ENCODE measurements at regions not wholly inside any gene's neighbourhood (a gene's known extent, or its start where the extent isn't known, plus 50 kb on each side); places are given as distances from the start of the nearest gene placed in this dataset.

DNA sequence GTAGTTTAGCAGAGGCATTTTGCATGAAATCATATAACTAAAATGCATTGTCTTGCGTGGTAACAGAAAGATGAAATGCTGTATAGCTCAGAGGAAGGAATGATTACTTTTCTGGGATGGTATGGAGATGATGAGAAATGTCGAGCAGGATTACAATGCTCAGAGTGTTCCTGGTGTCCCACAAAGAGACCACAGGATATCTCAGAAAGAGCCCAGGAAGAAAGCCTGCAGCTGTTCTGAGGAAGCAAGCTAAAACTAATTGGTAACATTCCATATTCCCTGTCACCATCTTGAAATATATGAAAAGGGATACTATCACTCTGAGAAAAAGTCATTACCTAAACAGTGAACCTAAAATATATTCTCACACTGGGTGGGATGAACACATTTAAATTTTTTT is 233.1 kb downstream of the POU4F1 start:
- TF ChIP-seq, protein P1, sequence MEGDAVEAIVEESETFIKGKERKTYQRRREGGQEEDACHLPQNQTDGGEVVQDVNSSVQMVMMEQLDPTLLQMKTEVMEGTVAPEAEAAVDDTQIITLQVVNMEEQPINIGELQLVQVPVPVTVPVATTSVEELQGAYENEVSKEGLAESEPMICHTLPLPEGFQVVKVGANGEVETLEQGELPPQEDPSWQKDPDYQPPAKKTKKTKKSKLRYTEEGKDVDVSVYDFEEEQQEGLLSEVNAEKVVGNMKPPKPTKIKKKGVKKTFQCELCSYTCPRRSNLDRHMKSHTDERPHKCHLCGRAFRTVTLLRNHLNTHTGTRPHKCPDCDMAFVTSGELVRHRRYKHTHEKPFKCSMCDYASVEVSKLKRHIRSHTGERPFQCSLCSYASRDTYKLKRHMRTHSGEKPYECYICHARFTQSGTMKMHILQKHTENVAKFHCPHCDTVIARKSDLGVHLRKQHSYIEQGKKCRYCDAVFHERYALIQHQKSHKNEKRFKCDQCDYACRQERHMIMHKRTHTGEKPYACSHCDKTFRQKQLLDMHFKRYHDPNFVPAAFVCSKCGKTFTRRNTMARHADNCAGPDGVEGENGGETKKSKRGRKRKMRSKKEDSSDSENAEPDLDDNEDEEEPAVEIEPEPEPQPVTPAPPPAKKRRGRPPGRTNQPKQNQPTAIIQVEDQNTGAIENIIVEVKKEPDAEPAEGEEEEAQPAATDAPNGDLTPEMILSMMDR (IDR thresholded peaks at IDR 0.05): no peak
- TF ChIP-seq POLR2A (IDR thresholded peaks at IDR 0.05): no peak
- no peak for TF ChIP-seq POLR2AphosphoS5 (IDR thresholded peaks at IDR 0.05)
- TF ChIP-seq EP300 (IDR thresholded peaks at IDR 0.05): no peak
- Histone ChIP-seq H3K27ac (no peak overlapping the region), H3K36me3 (no peaks in the 10 kb centered on the region), H3K9me3 (no peaks in the 10 kb centered on the region), H3K27me3 (no peaks in the 10 kb centered on the region), H3K4me1 (no peaks in the 10 kb centered on the region), H3K4me3 (no peak overlapping the region)
- WGBS, 2 donors (ENCODE audit: low coverage in 1 of 2): 46 to 80% methylated on average over 2 of the region's 2 CpGs
- no peak for ATAC-seq

DNA sequence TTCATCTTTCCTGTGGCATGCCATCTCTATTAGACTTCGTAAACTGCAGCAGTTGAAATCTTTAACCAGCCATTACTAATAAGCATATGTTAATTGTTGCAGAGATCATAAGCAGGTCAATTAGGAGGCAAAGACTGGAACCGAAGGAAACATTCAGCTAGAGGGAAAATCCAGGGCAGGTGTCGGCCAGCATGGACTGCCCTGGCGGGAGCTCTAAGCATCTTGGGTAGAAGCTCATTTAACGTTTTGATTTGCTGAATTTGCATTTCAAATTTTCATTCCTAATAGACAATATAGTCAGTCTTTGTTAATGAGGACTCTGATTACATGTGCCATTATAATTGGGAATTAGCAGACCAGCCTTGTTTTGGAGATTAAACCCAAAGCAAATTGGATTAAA is 238.6 kb downstream of the POU4F1 start:
- no peak overlapping the region for H3K4me3 ChIP-seq
- H3K36me3 ChIP-seq: no peaks in the 10 kb centered on the region
- no peak for ATAC-seq
- H3K9me3 ChIP-seq: no peaks in the 10 kb centered on the region
- 56 to 86% methylated on average over 5 of the region's 5 CpGs for WGBS, 2 donors (ENCODE audit: low coverage in 1 of 2)
- TF ChIP-seq POLR2AphosphoS5 (IDR thresholded peaks at IDR 0.05) (no peak), EP300 (IDR thresholded peaks at IDR 0.05) (no peak), POLR2A (IDR thresholded peaks at IDR 0.05) (no peak)
- TF ChIP-seq, protein P1 (IDR thresholded peaks at IDR 0.05): no peak
- H3K27ac ChIP-seq: no peak overlapping the region
- H3K27me3 ChIP-seq: no peaks in the 10 kb centered on the region
- no peaks in the 10 kb centered on the region for H3K4me1 ChIP-seq

DNA sequence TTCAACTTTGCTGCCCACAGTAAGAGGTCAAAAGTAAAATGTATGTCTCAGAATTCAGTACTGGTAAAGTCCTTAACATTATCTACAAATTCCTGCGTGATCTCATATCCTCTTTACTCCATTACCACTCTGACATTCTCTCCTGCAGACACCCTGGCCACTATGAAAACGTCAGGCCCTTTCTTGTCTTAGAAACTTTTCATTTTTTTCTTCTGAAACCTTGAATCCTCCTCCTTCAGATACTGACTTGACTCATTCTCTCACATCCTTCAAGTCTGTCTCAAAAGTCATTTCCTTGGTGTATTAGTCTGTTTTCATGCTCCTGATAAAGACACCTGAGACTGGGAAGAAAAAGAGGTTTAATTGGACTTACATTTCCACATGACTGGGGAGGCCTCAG is 262.3 kb downstream of the POU4F1 start:
- Histone ChIP-seq H3K4me1 (no peaks in the 10 kb centered on the region), H3K27ac (no peak overlapping the region), H3K36me3 (no peaks in the 10 kb centered on the region), H3K9me3 (no peaks in the 10 kb centered on the region), H3K4me3 (no peak overlapping the region), H3K27me3 (no peaks in the 10 kb centered on the region)
- 43 to 57% methylated on average over 2 of the region's 2 CpGs for WGBS, 2 donors (ENCODE audit: low coverage in 1 of 2)
- no peak for ATAC-seq
- TF ChIP-seq POLR2A (IDR thresholded peaks at IDR 0.05) (no peak), POLR2AphosphoS5 (IDR thresholded peaks at IDR 0.05) (no peak), EP300 (IDR thresholded peaks at IDR 0.05) (no peak)
- TF ChIP-seq, protein P1 (IDR thresholded peaks at IDR 0.05): no peak

DNA sequence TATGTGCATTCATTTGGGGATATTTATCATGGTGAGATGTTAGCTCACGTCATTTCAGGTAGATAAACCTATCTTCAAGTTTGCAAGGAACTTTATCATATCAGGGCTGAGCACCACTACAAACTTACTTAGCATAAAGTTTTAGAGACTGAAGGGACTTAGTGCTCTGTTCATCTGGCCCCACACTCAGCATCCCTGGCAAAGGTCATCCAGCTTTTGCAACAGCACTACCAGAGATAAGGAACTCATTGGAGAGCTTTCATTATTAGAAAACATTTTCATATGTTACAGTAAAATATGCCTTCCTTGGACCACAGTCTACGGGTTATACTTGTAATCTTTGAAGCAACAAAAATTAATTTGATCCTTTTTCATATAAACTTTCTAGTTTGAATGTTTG is 263.4 kb downstream of the POU4F1 start:
- WGBS, 2 donors (ENCODE audit: low coverage in 1 of 2): 37 to 45% methylated on average over 2 of the region's 2 CpGs
- no peak overlapping the region for H3K4me3 ChIP-seq
- TF ChIP-seq POLR2AphosphoS5 (IDR thresholded peaks at IDR 0.05) (no peak), POLR2A (IDR thresholded peaks at IDR 0.05) (no peak), EP300 (IDR thresholded peaks at IDR 0.05) (no peak)
- TF ChIP-seq, protein P1 (IDR thresholded peaks at IDR 0.05): no peak
- no peaks in the 10 kb centered on the region for H3K9me3 ChIP-seq
- peaks cover 1% of the 10 kb centered on the region for H3K27me3 ChIP-seq
- H3K4me1 ChIP-seq: no peaks in the 10 kb centered on the region
- no peaks in the 10 kb centered on the region for H3K36me3 ChIP-seq
- H3K27ac ChIP-seq: no peak overlapping the region
- ATAC-seq: no peak

DNA sequence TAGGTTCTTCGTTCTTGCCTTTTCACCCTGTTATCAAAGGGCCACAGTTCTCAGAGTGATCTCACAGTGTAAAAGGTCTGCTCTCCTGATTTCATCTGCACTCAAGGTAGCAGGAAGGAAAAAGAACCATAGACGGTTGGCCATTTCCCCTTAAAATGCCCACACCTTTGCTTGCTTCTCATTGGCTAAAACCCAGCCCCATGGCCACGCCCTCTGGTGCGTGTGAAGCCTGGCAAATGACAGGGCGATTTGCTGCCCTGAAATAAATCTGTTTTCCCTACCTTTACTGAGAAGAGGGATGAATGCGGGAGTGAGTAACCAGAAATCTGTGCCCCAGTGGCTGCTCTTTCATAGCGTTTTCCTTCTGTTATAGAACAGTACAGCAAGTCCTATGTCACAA is 269.3 kb downstream of the POU4F1 start:
- Histone ChIP-seq H3K4me1 (no peaks in the 10 kb centered on the region), H3K36me3 (no peaks in the 10 kb centered on the region), H3K27ac (no peak overlapping the region), H3K9me3 (no peaks in the 10 kb centered on the region), H3K4me3 (no peak overlapping the region), H3K27me3 (peaks cover 3% of the 10 kb centered on the region)
- TF ChIP-seq POLR2A (IDR thresholded peaks at IDR 0.05) (no peak), POLR2AphosphoS5 (IDR thresholded peaks at IDR 0.05) (no peak), EP300 (IDR thresholded peaks at IDR 0.05) (no peak)
- TF ChIP-seq, protein P1 (IDR thresholded peaks at IDR 0.05): no peak
- ATAC-seq: no peak
- 58 to 60% methylated on average over 1 to 5 of the region's 7 CpGs for WGBS, 2 donors (ENCODE audit: low coverage in 1 of 2)

All from gastroesophageal sphincter (tissue), 4 donors.